ENCODE measurements at regions not wholly inside any gene's neighbourhood (a gene's known extent, or its start where the extent isn't known, plus 50 kb on each side); places are given as distances from the start of the nearest gene placed in this dataset.
"Not testable (repeated sequence)": the region's sequence is repeated elsewhere in the genome, so short reads cannot be mapped to it uniquely, and the experiment has no call there.

GRCh38 chr22:11626422-11626773 lies 3901.6 kb upstream of the OR11H1 start:
- Histone ChIP-seq H3K36me3 (no peaks in the 10 kb centered on the region), H3K4me1 (no peaks in the 10 kb centered on the region), H3K27me3 (no peaks in the 10 kb centered on the region), H3K27ac (no peak overlapping the region), H3K4me3 (no peak overlapping the region), H3K9me3 (peaks cover 0 to 97% (median 18%) of the 10 kb centered on the region in 11 donors)
- ATAC-seq (no peak), DNase-seq (no peak)
- TF ChIP-seq, protein P1, sequence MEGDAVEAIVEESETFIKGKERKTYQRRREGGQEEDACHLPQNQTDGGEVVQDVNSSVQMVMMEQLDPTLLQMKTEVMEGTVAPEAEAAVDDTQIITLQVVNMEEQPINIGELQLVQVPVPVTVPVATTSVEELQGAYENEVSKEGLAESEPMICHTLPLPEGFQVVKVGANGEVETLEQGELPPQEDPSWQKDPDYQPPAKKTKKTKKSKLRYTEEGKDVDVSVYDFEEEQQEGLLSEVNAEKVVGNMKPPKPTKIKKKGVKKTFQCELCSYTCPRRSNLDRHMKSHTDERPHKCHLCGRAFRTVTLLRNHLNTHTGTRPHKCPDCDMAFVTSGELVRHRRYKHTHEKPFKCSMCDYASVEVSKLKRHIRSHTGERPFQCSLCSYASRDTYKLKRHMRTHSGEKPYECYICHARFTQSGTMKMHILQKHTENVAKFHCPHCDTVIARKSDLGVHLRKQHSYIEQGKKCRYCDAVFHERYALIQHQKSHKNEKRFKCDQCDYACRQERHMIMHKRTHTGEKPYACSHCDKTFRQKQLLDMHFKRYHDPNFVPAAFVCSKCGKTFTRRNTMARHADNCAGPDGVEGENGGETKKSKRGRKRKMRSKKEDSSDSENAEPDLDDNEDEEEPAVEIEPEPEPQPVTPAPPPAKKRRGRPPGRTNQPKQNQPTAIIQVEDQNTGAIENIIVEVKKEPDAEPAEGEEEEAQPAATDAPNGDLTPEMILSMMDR (IDR thresholded peaks at IDR 0.05) = no peak
- WGBS, 2 donors = 84% methylated on average over 3 of the region's 3 CpGs
- intact Hi-C loops (cut with DNase I) = no loop called here

DNA sequence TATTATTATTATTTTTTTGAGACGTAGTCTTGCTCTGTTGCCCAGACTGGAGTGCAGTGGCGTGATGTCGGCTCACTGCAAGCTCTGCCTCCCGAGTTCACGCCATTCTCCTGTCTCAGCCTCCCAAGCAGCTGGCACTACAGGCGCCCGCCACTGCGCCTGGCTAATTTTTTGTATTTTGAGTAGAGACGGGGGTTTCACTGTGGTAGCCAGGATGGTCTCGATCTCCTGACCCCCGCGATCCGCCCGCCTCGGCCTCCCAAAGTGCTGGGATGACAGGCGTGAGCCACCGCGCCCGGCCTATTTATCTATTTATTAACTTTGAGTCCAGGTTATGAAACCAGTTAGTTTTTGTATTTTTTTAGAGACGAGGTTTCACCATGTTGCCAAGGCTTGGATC lies 3901.0 kb upstream of the OR11H1 start:
- WGBS, 2 donors = 90 to 91% methylated on average over 20 of the region's 20 CpGs

DNA sequence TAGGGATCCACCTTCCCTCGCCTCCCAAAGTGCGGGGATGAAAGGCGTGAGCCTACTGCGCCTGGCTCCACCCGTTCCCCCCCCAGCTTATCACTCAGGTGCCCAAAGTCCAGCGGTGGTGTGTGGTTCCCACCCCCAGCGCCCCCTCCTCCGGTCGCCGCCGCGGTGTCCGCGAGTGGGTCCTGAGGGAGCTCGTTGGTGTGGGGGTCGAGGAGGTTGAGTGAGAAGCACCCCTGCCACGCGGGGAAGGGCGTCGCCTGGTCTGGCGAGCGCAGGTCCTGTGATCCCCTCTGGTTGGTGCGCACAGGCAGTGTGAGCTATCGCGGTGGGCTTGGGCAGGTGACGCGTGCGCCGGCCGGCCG lies 3900.6 kb upstream of the OR11H1 start:
- Histone ChIP-seq H3K27me3 (no peaks in the 10 kb centered on the region), H3K9me3 (peaks cover 0 to 87% (median 18%) of the 10 kb centered on the region in 11 donors), H3K4me1 (no peaks in the 10 kb centered on the region), H3K27ac (no peak overlapping the region), H3K36me3 (no peaks in the 10 kb centered on the region), H3K4me3 (no peak overlapping the region)
- ATAC-seq = no peak
- no peak for DNase-seq
- 91 to 92% methylated on average over 31 of the region's 31 CpGs for WGBS, 2 donors
- intact Hi-C loops (cut with DNase I) = no loop called here
- TF ChIP-seq, protein P1 (IDR thresholded peaks at IDR 0.05) = no peak

More for the DNA sequence above, 3901.0 kb upstream of the OR11H1 start:
- H3K4me3 ChIP-seq; H3K27ac ChIP-seq; H3K27me3 ChIP-seq; DNase-seq; H3K36me3 ChIP-seq; ATAC-seq; H3K4me1 ChIP-seq; intact Hi-C loops (cut with DNase I): not testable (repeated sequence)
- peaks cover 0 to 91% (median 18%) of the 10 kb centered on the region in 11 donors for H3K9me3 ChIP-seq

DNA sequence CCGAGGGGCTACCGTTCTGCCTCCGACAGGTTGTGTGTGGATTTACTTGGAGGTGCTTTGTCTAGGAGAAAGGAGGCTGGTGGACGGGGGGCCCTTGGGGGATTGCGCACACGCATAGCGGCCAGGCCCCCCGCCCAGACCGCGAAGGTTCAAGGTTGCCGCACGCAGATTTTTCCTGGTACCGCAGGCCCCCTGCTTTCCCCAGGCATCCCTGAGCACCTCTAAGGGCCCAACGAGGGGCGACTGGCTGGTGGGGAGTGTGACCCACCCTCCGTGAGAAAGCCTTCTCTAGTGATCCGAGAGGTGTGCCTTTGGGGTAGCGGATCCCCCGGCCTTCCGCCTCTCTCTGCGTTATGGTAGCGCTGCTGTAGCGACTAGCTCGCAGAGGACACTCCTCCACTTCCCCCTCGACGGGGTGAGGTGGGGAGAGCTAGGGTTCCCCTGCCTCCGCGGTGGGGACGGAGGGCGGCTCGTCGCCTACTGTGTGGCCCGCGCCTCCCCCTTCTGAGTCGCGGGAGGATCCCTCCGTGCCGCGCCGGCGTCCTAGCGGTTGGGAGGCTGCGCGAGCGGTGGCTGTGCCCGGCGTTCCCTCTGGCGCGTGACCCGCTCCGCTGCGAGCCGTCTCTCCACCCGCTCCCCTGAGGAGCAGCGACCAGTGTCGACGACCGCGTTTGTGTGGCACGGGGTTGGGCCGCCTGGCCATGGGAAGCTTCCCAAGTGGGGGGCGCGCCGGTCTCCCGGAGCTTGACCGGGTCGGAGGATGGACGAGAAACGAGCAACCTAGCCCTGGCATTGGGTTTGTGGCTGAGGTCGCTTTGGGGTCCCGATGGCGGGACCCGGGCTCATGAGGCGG lies 3900.0 kb upstream of the OR11H1 start:
- 91 to 94% methylated on average over 74 of the region's 74 CpGs for WGBS, 2 donors
- Histone ChIP-seq H3K36me3 (no peaks in the 10 kb centered on the region), H3K4me1 (no peaks in the 10 kb centered on the region), H3K27ac (no peak overlapping the region), H3K4me3 (no peak overlapping the region), H3K27me3 (no peaks in the 10 kb centered on the region), H3K9me3 (peaks cover 0 to 81% (median 18%) of the 10 kb centered on the region in 11 donors)
- ATAC-seq = peak in 2 of 8 donors; percentile 20 to 62
- TF ChIP-seq, protein P1 (IDR thresholded peaks at IDR 0.05) = no peak
- no peak for DNase-seq
- intact Hi-C loops (cut with DNase I) = no loop called here
